BE2C (cell line): ENCODE measurements at regions not wholly inside any gene's neighbourhood (a gene's known extent, or its start where the extent isn't known, plus 50 kb on each side); places are given as distances from the start of the nearest gene placed in this dataset.

Source experiments
- DNase-seq: peaks from one replicate; pipeline ENCODE4 v3.0.0-alpha.2; 2020
- H3K27me3 ChIP-seq: fragments of 250-450 bp; sonication (Bioruptor Pico); 2 replicates; pipeline ENCODE4 v1.5.1; 2020; ENCODE audit warnings: mild to moderate bottlenecking
- H3K36me3 ChIP-seq: fragments of 250-450 bp; sonication (Bioruptor Pico); 2 replicates; pipeline ENCODE4 v1.5.1; 2020; ENCODE audit warnings: mild to moderate bottlenecking
- H3K4me1 ChIP-seq: fragments of 250-450 bp; sonication (Bioruptor Pico); 2 replicates; pipeline ENCODE4 v1.5.1; 2020
- H3K4me3 ChIP-seq: 2 replicates; pipeline ENCODE4 v1.5.1; 2011; ENCODE audit warnings: low read depth, low read length
- H3K9me3 ChIP-seq: fragments of 250-450 bp; sonication (Bioruptor Pico); 2 replicates; pipeline ENCODE4 v1.5.1; 2020
- CTCF ChIP-seq: IDR thresholded peaks from 2 replicates; pipeline ENCODE4 v1.5.1; 2012; ENCODE audit warnings: mild to moderate bottlenecking, low read depth, low read length

- TF ChIP-seq CTCF: no peak
- no peak for DNase-seq
Observed at GRCh38 chr11:21948876-21949275, 244.0 kb upstream of the ANO5 start.

DNA sequence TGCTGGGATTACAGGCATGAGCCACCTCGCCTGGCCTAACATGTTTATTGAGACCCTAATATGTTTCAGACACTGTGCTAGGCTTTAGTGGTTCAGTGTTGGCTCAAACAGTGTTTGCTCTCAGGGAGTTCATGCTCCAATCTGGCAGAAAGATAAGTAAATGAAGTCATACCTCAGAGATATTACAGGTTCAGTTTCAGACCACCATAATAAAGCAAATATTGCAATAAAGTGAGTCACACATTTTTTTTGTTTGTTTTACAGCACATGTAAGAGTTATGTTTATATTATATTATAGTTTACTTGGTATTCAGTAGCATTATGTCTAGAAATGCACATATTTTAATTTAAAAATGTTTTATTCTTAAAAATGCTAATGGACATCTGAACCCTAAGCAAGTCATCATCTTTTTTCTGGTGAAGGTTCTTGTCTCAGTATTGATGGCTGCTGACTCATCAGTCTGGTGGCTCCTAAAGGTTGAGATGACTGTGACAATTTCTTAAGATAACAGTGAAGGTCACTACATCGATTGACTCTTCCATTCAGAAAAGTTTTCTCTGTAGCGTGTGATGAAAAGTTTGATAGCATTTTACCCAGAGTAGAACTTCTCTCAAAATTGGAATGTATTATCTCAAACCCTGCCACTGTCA, 243.0 kb upstream of the ANO5 start:
- H3K9me3 ChIP-seq: no peaks in the 10 kb centered on the region
- H3K27me3 ChIP-seq: no peaks in the 10 kb centered on the region
- H3K36me3 ChIP-seq: no peaks in the 10 kb centered on the region
- H3K4me3 ChIP-seq: no peak overlapping the region
- DNase-seq: no peak
- H3K4me1 ChIP-seq: no peaks in the 10 kb centered on the region
- no peak for TF ChIP-seq CTCF

More at GRCh38 chr11:21948876-21949275, 244.0 kb upstream of the ANO5 start:
- Histone ChIP-seq H3K4me3 (no peak overlapping the region), H3K4me1 (no peaks in the 10 kb centered on the region), H3K9me3 (no peaks in the 10 kb centered on the region), H3K36me3 (no peaks in the 10 kb centered on the region), H3K27me3 (no peaks in the 10 kb centered on the region)

- Histone ChIP-seq H3K9me3 (no peaks in the 10 kb centered on the region), H3K4me3 (no peak overlapping the region), H3K27me3 (no peaks in the 10 kb centered on the region), H3K4me1 (no peaks in the 10 kb centered on the region; the same call in 1 of the 2 replicates), H3K36me3 (no peaks in the 10 kb centered on the region)
- DNase-seq: no peak
- TF ChIP-seq CTCF: no peak
Observed at GRCh38 chr11:21963013-21963412, 229.9 kb upstream of the ANO5 start.

GRCh38 chr11:21965221-21965620, 227.7 kb upstream of the ANO5 start:
- Histone ChIP-seq H3K9me3 (no peaks in the 10 kb centered on the region), H3K36me3 (no peaks in the 10 kb centered on the region), H3K4me3 (no peak overlapping the region), H3K4me1 (no peaks in the 10 kb centered on the region; the same call in 1 of the 2 replicates), H3K27me3 (no peaks in the 10 kb centered on the region)
- DNase-seq: no peak
- TF ChIP-seq CTCF: no peak

DNA sequence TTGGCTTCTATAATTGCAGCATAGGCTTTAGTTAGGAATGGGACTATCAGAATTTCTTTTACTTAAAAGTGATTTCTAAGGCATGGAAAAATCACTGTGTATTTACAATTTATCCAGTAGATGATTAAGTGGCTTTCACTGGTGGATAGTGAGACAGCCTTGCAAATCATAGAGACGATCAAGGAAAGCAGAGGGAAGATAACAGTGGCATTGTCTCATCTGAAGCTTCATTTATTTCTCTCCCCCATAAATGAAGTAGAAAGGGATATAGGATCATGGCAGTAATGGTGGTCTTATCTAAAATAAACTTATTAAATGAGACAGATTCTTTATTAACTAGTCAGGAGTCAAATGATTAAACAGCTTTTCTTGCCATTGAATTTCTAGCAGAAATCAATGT, 224.2 kb upstream of the ANO5 start:
- Histone ChIP-seq H3K36me3 (no peaks in the 10 kb centered on the region), H3K4me1 (no peaks in the 10 kb centered on the region; the same call in 1 of the 2 replicates), H3K9me3 (no peaks in the 10 kb centered on the region), H3K4me3 (no peak overlapping the region), H3K27me3 (no peaks in the 10 kb centered on the region)
- TF ChIP-seq CTCF: no peak
- DNase-seq: no peak

DNA sequence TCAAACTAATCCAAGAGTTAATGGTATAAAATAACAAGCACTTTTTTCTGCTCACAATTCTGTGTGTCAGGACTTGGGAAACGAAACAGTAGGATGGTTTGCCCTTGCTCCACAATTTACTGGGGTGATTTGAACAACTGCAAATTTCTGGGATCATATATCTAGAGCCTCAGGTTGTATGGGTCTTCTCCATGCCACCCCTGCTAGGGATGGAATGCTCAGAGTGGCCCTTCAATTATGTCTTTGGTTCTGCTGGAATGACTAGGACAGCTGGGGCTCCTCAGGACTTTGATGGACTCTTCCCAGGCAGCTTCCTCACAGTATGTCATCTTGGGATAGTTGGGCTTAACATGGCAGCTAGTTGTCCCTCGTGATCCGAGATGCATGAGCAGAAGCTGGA, 223.0 kb upstream of the ANO5 start:
- no peak overlapping the region for H3K4me3 ChIP-seq
- H3K36me3 ChIP-seq: no peaks in the 10 kb centered on the region
- H3K4me1 ChIP-seq: no peaks in the 10 kb centered on the region; the same call in 1 of the 2 replicates
- H3K9me3 ChIP-seq: no peaks in the 10 kb centered on the region
- DNase-seq: no peak
- TF ChIP-seq CTCF: no peak
- H3K27me3 ChIP-seq: no peaks in the 10 kb centered on the region
